H1 (cell line): ENCODE measurements at regions not wholly inside any gene's neighbourhood (a gene's known extent, or its start where the extent isn't known, plus 50 kb on each side); places are given as distances from the start of the nearest gene placed in this dataset.

ENCODE experiments used
- CTCF ChIA-PET: fragments of 300-600 bp; sonication (Branson Sonifier 250); formaldehyde crosslinking; loops from one replicate; lab custom pipeline; 2021; ENCODE audit not compliant: partially characterized antibody; lab: Charles Lee
- POLR2A ChIA-PET: fragments of 300-600 bp; sonication (Branson Sonifier 250); formaldehyde crosslinking; loops from one replicate; lab custom pipeline; 2021; ENCODE audit warnings: inconsistent platforms; ENCODE audit not compliant: partially characterized antibody; lab: Charles Lee
- DNase-seq, 2 experiments: peaks; one replicate each; pipeline versions ENCODE4 v3.0.0 to v3.0.0-alpha.2; 2010 to 2022; ENCODE audit warnings: low spot score in 2 of 2, low read depth in 1 of 2, mixed read lengths in 1 of 2
- FAIRE-seq: peaks from 2 replicates; lab custom pipeline; 2011; peaks lifted over from hg19 to GRCh38; lab: Jason Lieb, UNC
- H2AFZ ChIP-seq: 2 replicates; pipeline ENCODE4 v1.8.1; 2012; ENCODE audit warnings: low read length, inconsistent platforms
- H2AK5ac ChIP-seq: 2 replicates; pipeline ENCODE4 v1.6.1; 2013; ENCODE audit warnings: low read depth, low read length
- H2BK120ac ChIP-seq: replicated peaks from 2 replicates; pipeline ENCODE3; 2013; ENCODE audit warnings: low read depth, low read length, inconsistent platforms
- H2BK12ac ChIP-seq: 2 replicates; pipeline ENCODE4 v1.6.1; 2013; ENCODE audit warnings: low read depth, low read length
- H2BK15ac ChIP-seq: 2 replicates; pipeline ENCODE4 v1.6.1; 2013; ENCODE audit warnings: low read length
- H2BK20ac ChIP-seq: 2 replicates; pipeline ENCODE4 v1.6.1; 2013; ENCODE audit warnings: low read length
- H2BK5ac ChIP-seq: 2 replicates; pipeline ENCODE4 v1.6.1; 2013; ENCODE audit warnings: low read depth, low read length
- H3K14ac ChIP-seq: 2 replicates; pipeline ENCODE4 v1.6.1; 2013; ENCODE audit warnings: inconsistent platforms; ENCODE audit not compliant: insufficient read length
- H3K18ac ChIP-seq: 2 replicates; pipeline ENCODE4 v1.6.1; 2013; ENCODE audit warnings: low read length; ENCODE audit errors: extremely low read depth
- H3K23ac ChIP-seq: 2 replicates; pipeline ENCODE4 v1.6.1; 2013; ENCODE audit warnings: inconsistent platforms; ENCODE audit not compliant: insufficient read length
- H3K23me2 ChIP-seq: 2 replicates; pipeline ENCODE4 v1.6.1; 2013; ENCODE audit warnings: low read depth, low read length
- H3K27ac ChIP-seq: 2 replicates; pipeline ENCODE4 v1.6.1; 2011; ENCODE audit warnings: low read depth, low read length, inconsistent platforms
- H3K27me3 ChIP-seq, 4 experiments: replicated peaks in 1 of 4; 1 replicate in 1 of 4; 2 replicates in 3 of 4; pipeline versions ENCODE4 v1.6.1 to v1.8.1; 2011 to 2013; ENCODE audit warnings: low read length in 3 of 4, mild to moderate bottlenecking in 3 of 4, inconsistent platforms in 2 of 4, mixed read lengths in 2 of 4, moderate library complexity in 1 of 4; ENCODE audit not compliant: control insufficient read depth in 3 of 4, insufficient read depth in 3 of 4; ENCODE audit errors: extremely low read depth in 1 of 4
- H3K36me3 ChIP-seq, 4 experiments: 2 replicates each; pipeline versions ENCODE4 v1.6.1 to v1.8.1; 2011 to 2013; ENCODE audit warnings: mild to moderate bottlenecking in 4 of 4, low read length in 3 of 4, moderate library complexity in 2 of 4, control low read depth in 1 of 4, inconsistent platforms in 1 of 4; ENCODE audit not compliant: insufficient read depth in 4 of 4, control insufficient read depth in 2 of 4
- H3K4ac ChIP-seq: replicated peaks from 2 replicates; pipeline ENCODE3; 2013; ENCODE audit warnings: low read length, low read depth, mixed read lengths, inconsistent platforms; ENCODE audit not compliant: insufficient read length
- H3K4me1 ChIP-seq, 4 experiments: replicated peaks in 1 of 4; 1 replicate in 1 of 4; 2 replicates in 3 of 4; pipeline versions ENCODE4 v1.6.1 to v1.8.1; 2011 to 2013; ENCODE audit warnings: low read length in 3 of 4, inconsistent platforms in 2 of 4, mixed read lengths in 1 of 4; ENCODE audit not compliant: insufficient read depth in 4 of 4, control insufficient read depth in 3 of 4
- H3K4me2 ChIP-seq, 2 experiments: 2 replicates each; pipeline versions ENCODE4 v1.6.1 to v1.8.1; 2011 to 2013; ENCODE audit warnings: low read depth in 2 of 2, low read length in 2 of 2, control low read depth in 1 of 2, inconsistent platforms in 1 of 2, mild to moderate bottlenecking in 1 of 2; ENCODE audit not compliant: insufficient read depth in 1 of 2
- H3K4me3 ChIP-seq, 4 experiments: fragments of 200-600, 300-600 bp in 1 of 4; sonication (generic), shearing (Covaris generic), sonication (Bioruptor Twin) in 1 of 4; 2 replicates each; pipeline versions ENCODE4 v1.5.1 to v1.8.1; 2011 to 2016; ENCODE audit warnings: low read length in 4 of 4, low read depth in 3 of 4, control low read depth in 2 of 4, inconsistent platforms in 2 of 4, mild to moderate bottlenecking in 2 of 4, mixed read lengths in 1 of 4, moderate library complexity in 1 of 4; ENCODE audit not compliant: insufficient read depth in 2 of 4; ENCODE audit errors: extremely low read depth in 1 of 4
- H3K56ac ChIP-seq: replicated peaks from 2 replicates; pipeline ENCODE3; 2013; ENCODE audit warnings: low read depth, mild to moderate bottlenecking, mixed read lengths, low read length, inconsistent platforms; ENCODE audit not compliant: insufficient read length
- H3K79me1 ChIP-seq: 2 replicates; pipeline ENCODE4 v1.6.1; 2013; ENCODE audit warnings: low read depth, low read length, control low read depth
- H3K79me2 ChIP-seq, 2 experiments: 2 replicates each; pipeline versions ENCODE4 v1.6.1 to v1.8.1; 2012 to 2013; ENCODE audit warnings: low read length in 2 of 2, mild to moderate bottlenecking in 2 of 2, inconsistent platforms in 1 of 2; ENCODE audit not compliant: insufficient read depth in 2 of 2, control insufficient read depth in 1 of 2
- H3K9ac ChIP-seq, 4 experiments: replicated peaks in 1 of 4; 1 replicate in 1 of 4; 2 replicates in 3 of 4; pipeline versions ENCODE4 v1.6.1 to v1.8.1; 2011 to 2013; ENCODE audit warnings: low read depth in 3 of 4, low read length in 3 of 4, control low read depth in 2 of 4, mild to moderate bottlenecking in 2 of 4, moderate library complexity in 2 of 4, inconsistent platforms in 1 of 4; ENCODE audit errors: extremely low read depth in 1 of 4
- H3K9me3 ChIP-seq, 2 experiments: 2 replicates each; pipeline versions ENCODE4 v1.6.1 to v1.8.1; 2012 to 2013; ENCODE audit warnings: mild to moderate bottlenecking in 2 of 2, moderate library complexity in 2 of 2, control low read depth in 1 of 2, inconsistent platforms in 1 of 2, low read depth in 1 of 2, low read length in 1 of 2, mixed read lengths in 1 of 2; ENCODE audit not compliant: insufficient read depth in 2 of 2
- H4K20me1 ChIP-seq, 2 experiments: replicated peaks in 1 of 2; 2 replicates each; pipeline versions ENCODE3 to v1.8.1; 2011 to 2013; ENCODE audit warnings: inconsistent platforms in 2 of 2, low read length in 2 of 2, mild to moderate bottlenecking in 1 of 2; ENCODE audit not compliant: insufficient read depth in 2 of 2, control insufficient read depth in 1 of 2
- H4K5ac ChIP-seq: 2 replicates; pipeline ENCODE4 v1.6.1; 2013; ENCODE audit warnings: low read length, low read depth, mixed read lengths, inconsistent platforms; ENCODE audit not compliant: insufficient read length
- H4K8ac ChIP-seq: 2 replicates; pipeline ENCODE4 v1.8.0; 2013; ENCODE audit warnings: mild to moderate bottlenecking, moderate library complexity, low read length, inconsistent platforms; ENCODE audit not compliant: insufficient read depth; ENCODE audit errors: extremely low read depth
- H4K91ac ChIP-seq: replicated peaks from 2 replicates; pipeline ENCODE3; 2013; ENCODE audit warnings: low read length, mixed read lengths, inconsistent platforms; ENCODE audit not compliant: insufficient read length
- ATF3 ChIP-seq: IDR thresholded peaks from 2 replicates; pipeline ENCODE4 v1.6.1; 2011; ENCODE audit warnings: low read depth, mild to moderate bottlenecking, low read length; ENCODE audit not compliant: insufficient read depth
- FOSL1 ChIP-seq: IDR thresholded peaks from 2 replicates; pipeline ENCODE4 v1.6.1; 2011; ENCODE audit warnings: mild to moderate bottlenecking, low read depth, low read length, moderate library complexity; ENCODE audit not compliant: insufficient read depth
- JUN ChIP-seq: IDR thresholded peaks from 2 replicates; pipeline ENCODE4 v1.6.1; 2011; ENCODE audit warnings: low read depth, mild to moderate bottlenecking, improper control_type of control experiment, low read length
- KDM4A ChIP-seq: IDR thresholded peaks from one replicate; pipeline ENCODE4 v1.7.1; 2012; ENCODE audit warnings: low read depth, mild to moderate bottlenecking, moderate library complexity, low read length, inconsistent platforms; ENCODE audit not compliant: severe bottlenecking
- MAFK ChIP-seq: IDR thresholded peaks from 2 replicates; pipeline ENCODE4 v1.6.1; 2012; ENCODE audit warnings: low read depth, mild to moderate bottlenecking, improper control_type of control experiment, low read length
- SIN3A ChIP-seq, 2 experiments: IDR thresholded peaks in 1 of 2; conservative IDR thresholded peaks in 1 of 2; 2 replicates each; pipeline ENCODE4 v1.6.1; 2011 to 2012; ENCODE audit warnings: low read length in 2 of 2, improper control_type of control experiment in 1 of 2, low read depth in 1 of 2, mild to moderate bottlenecking in 1 of 2
- SRF ChIP-seq: IDR thresholded peaks from 2 replicates; pipeline ENCODE4 v1.6.1; 2011; ENCODE audit warnings: mild to moderate bottlenecking, low read depth, low read length, moderate library complexity
- TEAD4 ChIP-seq: IDR thresholded peaks from 2 replicates; pipeline ENCODE4 v1.6.1; 2012; ENCODE audit warnings: low read depth, low read length, inconsistent platforms, mixed read lengths
- USF2 ChIP-seq: IDR thresholded peaks from 2 replicates; pipeline ENCODE4 v1.6.1; 2011; ENCODE audit warnings: low read length, improper control_type of control experiment
- WGBS, 2 experiments: shearing (Covaris generic) in 1 of 2; methylation state at CpG; one replicate each; pipeline versions ENCODE4 v1.1.6 to v1.1.7; 2013 to 2015; ENCODE audit warnings: low lambda C conversion rate in 2 of 2, mixed read lengths in 2 of 2, inconsistent platforms in 1 of 2, low coverage in 1 of 2, missing lambda C conversion rate in 1 of 2; ENCODE audit not compliant: insufficient replicate concordance in 2 of 2, insufficient coverage in 1 of 2, insufficient read length in 1 of 2; ENCODE audit errors: extremely low coverage in 1 of 2, missing lambda C conversion rate in 1 of 2; 5-methylcytosine and 5-hydroxymethylcytosine counted together
- TF ChIP-seq, protein P1 (sequence below): IDR thresholded peaks from 2 replicates; pipeline ENCODE4 v1.6.1; 2012; ENCODE audit warnings: inconsistent platforms

- Histone ChIP-seq H4K8ac (no peak overlapping the region), H4K5ac (no peak overlapping the region), H3K14ac (no peak overlapping the region), H3K9ac (no peak overlapping the region), H2BK120ac (no peak overlapping the region), H3K27ac (no peak overlapping the region), H3K27me3 (no peaks in the 10 kb centered on the region), H3K56ac (no peak overlapping the region), H2AK5ac (no peak overlapping the region), H3K4me1 (no peaks in the 10 kb centered on the region), H3K23me2 (peaks cover 5% of the 10 kb centered on the region), H2BK12ac (no peak overlapping the region), H3K4ac (no peak overlapping the region), H2BK20ac (no peak overlapping the region), H3K4me3 (no peak overlapping the region), H2BK15ac (no peak overlapping the region), H2AFZ (no peak overlapping the region), H3K23ac (no peak overlapping the region), H3K79me1 (no peaks in the 10 kb centered on the region), H3K36me3 (no peaks in the 10 kb centered on the region; a peak in 1 of 8 replicates), H4K91ac (no peak overlapping the region), H3K18ac (no peak overlapping the region), H3K79me2 (no peaks in the 10 kb centered on the region), H2BK5ac (no peak overlapping the region), H3K4me2 (no peak overlapping the region), H3K9me3 (peaks cover 0 to 8% of the 10 kb centered on the region in 2 experiments; a peak in 2 of 4 replicates), H4K20me1 (peaks cover 0 to 3% of the 10 kb centered on the region in 2 experiments)
- no peak for DNase-seq
- no peak for FAIRE-seq
- CTCF ChIA-PET, result interaction anchor here (0.6 to 1.4 kb wide), 2 partner anchors 56 to 254 kb away, joined by 3 read pairs; no protein-coding TSS in a partner anchor
- 92% methylated on average over 2 of the region's 2 CpGs; no CpG with 5 or more reads in 1 of the 2 experiments for WGBS, 2 experiments
- POLR2A ChIA-PET, result no interaction called here
- no peak for TF ChIP-seq FOSL1
- no peak for TF ChIP-seq KDM4A
- no peak for TF ChIP-seq SIN3A (conservative IDR thresholded peaks at IDR 0.05 in 1 of 2, IDR thresholded peaks at IDR 0.05 in 1 of 2; ENCODE audit: low read depth in 1 of 2, low read length in 2 of 2)
- TF ChIP-seq USF2, result no peak
- TF ChIP-seq SRF, result no peak
- TF ChIP-seq MAFK, result no peak
- TF ChIP-seq TEAD4, result no peak
- TF ChIP-seq ATF3, result no peak
- TF ChIP-seq, protein P1, sequence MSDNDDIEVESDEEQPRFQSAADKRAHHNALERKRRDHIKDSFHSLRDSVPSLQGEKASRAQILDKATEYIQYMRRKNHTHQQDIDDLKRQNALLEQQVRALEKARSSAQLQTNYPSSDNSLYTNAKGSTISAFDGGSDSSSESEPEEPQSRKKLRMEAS, result no peak
- no peak for TF ChIP-seq JUN
Measured at GRCh38 chr18:77395953-77396352, 146.3 kb downstream of the GALR1 start.
